ENCODE measurements at regions not wholly inside any gene's neighbourhood (a gene's known extent, or its start where the extent isn't known, plus 50 kb on each side); places are given as distances from the start of the nearest gene placed in this dataset.

DNA sequence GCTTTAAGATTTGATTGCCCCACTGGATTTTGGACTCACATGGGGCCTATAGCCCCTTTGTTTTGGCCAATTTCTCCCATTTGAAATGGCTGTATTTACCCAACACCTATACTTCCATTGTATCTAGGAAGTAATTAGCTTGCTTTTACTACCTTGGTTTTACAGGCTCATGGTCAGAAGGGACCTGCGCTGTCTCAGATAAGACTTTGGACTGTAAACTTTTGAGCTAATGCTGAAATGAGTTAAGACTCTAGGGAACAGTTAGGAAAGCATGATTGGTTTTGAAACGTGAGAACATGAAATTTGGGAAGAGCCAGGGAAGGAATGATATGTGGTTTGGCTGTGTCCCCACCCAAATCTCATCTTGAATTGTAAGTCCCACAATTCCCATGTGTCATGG is 419.0 kb upstream of the TMPO start:
- no peak overlapping the region for H3K4me3 ChIP-seq

DNA sequence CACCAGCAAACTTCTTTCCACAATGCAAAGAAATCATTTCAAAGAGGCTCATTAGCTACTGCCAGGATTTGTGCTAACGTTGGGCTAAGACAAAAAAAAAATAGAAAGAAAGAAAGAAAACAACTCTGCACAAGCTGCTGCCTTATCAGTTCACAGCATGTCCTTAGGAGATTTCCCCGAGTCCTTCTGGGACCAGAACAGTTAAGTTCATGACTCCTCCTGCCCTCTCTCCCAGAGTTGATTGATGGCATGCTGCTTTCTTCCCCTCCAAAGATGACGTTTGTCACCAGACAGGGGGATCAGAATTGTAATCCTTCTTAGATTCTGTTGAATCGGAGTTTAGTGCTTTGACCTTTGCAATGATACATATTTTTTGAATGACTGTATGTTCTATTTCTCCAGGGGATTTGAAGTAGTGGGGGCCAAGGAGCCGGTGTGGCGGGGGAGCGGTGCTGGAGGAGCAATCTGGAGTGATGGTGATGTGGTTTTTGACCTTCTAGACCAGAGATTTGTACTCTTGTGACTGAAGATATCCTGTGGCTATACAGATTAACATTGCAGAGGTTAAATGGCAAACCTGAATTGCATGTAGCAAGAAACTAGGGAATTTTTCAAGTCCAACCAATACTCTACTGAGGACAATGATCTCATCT is 409.2 kb upstream of the TMPO start:
- Histone ChIP-seq H3K27ac (no peak overlapping the region), H3K4me3 (no peak overlapping the region)

More for the DNA sequence above, 419.0 kb upstream of the TMPO start:
- H3K27ac ChIP-seq = no peak overlapping the region

DNA sequence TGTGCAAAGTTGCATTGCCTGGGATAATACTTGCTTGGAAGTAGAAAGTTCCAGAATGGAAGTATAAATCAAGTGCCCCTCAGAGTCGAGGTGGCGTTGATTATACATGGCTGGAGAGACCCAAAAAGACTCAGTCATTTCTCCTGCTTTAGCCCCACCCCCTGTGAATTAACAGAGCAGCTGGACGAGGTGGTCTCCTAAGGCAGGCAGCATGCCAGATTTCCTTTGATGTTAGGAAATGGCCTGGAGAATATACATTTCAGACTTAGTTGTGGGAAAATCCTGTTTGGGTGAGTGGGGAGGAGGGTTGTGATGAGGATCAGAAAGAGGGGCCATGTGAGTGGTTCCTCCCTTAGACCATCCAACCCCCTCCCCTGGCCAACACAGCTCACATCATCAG is 406.1 kb upstream of the TMPO start:
- no peak overlapping the region for H3K27ac ChIP-seq
- no peak overlapping the region for H3K4me3 ChIP-seq

DNA sequence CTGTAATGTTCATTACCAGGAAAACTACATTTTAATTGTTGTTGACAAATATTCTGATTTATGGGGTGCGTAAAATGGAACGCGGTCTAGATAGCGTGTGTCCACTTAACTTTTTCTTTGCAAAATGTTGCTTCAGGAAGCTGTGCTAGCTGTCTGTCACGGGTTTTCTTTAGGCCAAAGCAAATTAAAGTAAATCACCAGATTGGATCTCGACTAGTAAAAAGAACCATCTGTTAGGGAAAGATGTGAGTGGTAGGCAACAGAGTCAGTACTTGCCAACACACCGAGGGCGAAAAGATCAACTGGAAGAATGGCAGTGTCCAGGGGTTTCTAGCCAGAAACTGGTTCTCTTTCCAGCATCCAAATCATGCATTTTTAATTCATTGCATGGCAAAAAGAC is 404.9 kb upstream of the TMPO start:
- no peak overlapping the region for H3K4me3 ChIP-seq
- H3K27ac ChIP-seq = no peak overlapping the region

DNA sequence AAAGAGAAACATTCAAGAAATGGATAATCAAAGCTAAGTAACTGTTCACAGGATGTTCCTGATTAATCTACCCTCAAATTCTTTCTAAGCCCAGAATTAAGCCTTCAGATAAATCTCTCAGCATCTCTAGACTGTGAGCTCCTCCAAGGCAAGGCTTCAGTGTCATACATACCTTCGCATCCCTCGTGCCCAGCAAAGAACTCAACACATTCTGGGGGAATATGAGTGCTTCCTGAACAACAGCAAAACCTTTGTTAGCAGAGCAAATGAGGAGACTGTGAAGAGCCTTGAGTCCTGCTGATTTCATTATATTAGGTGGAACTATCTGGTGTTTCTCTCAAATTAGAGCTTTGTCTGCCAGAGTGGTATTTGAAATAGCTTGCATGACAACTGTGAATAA is 401.8 kb upstream of the TMPO start:
- Histone ChIP-seq H3K4me3 (no peak overlapping the region), H3K27ac (no peak overlapping the region)

DNA sequence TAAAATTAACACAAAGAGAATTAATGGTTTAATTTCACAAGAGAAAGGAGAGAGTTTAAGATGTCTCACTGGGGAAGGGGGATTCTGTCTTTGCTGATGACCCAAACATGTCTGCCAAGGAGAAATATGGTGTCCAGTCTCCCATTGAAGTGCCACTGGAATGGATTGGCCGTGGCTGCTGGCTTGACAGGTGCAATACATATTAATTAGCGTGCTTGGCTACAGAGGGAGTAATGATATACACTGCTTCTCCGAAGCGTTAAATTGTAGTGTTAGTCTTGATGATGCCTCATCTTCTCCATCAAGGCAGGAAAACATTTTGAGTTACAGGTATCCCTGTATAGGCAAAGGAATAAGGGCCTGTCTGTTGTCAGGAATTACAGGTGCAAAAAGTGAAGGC is 393.4 kb upstream of the TMPO start:
- Histone ChIP-seq H3K27ac (no peak overlapping the region), H3K4me3 (no peak overlapping the region)

DNA sequence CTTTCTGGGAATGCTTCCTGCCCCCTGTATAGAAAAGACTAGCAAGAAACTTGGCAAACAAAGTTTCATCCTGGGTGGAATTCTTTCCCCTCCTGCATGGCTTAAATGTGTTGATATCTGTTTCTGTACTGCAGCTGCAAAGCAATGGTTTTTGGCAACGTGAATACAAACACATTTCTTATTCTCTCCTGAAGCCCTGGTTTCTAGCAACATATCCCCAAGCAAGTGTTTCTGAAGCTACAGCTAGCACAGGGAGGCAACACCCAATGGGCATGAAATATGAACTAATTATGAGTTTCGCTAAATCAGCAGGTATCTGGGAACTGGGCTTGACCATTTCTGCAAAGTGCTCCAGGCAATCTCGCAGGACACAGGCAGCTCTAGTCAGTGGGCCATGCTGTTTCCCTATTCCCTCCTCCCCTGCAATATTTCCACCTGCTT is 392.3 kb upstream of the TMPO start:
- H3K27ac ChIP-seq = peak overlapping the region in 1 of 21 experiments; percentile 17
- H3K4me3 ChIP-seq = no peak overlapping the region

DNA sequence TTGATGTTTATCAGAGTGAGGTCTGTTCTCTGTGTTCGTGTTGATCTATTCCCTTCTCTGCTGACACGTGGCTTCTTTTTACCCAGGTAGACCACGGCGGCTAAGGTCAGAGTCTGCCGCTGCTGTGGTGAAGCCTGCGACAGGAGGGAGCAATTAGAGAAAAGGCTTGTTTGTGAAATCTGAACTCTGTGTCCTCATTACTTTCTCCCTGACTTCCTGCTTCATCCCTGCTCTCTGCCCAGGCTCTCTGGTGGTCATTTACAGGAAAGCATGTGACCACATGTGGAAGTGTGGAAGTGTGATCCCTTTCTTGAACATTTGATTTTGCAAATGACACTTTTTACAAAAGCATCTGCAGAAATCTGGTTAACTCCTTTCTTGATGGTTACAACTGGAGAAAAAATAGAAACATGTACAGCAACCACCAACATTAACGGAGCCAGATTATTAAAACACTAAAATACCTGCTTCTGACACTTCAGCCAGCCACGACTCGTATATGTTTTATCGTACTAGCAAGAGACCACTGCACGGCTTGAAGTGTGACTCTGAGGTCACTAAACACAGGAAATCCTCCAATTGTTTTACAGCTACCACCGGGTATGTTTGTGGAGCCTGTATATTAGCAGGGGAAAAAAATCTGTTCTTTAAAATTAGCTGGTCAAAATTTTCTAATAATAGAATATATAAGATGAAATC is 388.6 kb upstream of the TMPO start:
- H3K4me3 ChIP-seq = no peak overlapping the region

DNA sequence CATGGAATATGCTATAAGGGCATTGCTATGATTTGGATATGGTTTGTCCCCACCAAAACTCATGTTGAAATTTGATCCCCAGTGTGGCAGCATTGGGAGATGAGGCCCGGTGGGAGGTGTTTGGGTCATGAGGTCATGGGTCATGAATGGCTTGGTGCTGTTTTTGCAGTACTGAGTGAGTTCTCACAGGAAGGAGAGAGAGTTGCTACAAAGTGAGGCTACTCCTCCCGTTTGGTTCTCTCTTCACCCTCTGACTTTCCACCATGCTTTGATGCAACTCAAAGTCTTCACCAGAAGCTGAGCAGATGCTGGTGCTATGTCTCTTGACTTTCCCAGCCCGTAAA is 388.1 kb upstream of the TMPO start:
- Histone ChIP-seq H3K4me3 (no peak overlapping the region), H3K27ac (no peak overlapping the region)

More for the DNA sequence above, 388.6 kb upstream of the TMPO start:
- no peak overlapping the region for H3K27ac ChIP-seq

DNA sequence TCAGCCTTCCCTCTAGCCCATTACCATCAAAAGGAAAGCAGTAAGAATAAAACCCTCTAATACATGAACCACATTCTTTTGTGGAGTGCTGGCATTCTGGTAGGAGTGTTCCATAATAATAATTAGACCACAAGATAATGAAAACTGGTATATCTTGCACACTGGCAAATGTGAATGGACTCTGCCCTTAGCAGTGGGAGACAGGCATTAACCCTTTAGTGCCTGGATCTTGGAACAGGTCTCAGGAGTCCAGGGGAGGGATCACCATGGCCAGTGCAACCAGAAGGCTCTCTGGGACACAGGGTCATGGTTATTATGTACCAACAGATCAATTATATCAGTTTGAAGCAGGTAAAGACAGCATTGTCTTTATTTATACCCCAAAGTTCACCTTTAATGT is 387.5 kb upstream of the TMPO start:
- H3K27ac ChIP-seq = no peak overlapping the region
- H3K4me3 ChIP-seq = no peak overlapping the region

DNA sequence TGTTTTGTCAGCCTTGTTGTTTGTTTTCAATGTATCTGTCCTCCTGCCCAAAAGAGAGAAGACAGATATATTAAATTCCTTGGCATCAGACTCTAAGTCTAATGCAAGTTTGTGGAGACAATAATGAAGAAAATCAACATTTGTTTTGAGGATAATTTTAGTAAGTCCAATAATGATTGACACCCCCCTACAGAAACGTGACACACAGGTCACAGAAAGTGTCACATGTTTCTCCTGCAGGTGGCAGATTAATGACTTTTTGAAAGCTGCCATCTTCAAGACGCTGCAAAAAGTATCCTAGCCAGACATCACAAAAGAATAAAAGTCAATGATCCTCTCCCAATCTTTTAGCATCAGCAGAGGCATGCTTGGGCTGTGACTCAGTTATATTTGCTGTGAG is 378.8 kb upstream of the TMPO start:
- H3K4me3 ChIP-seq = no peak overlapping the region
- no peak overlapping the region for H3K27ac ChIP-seq

DNA sequence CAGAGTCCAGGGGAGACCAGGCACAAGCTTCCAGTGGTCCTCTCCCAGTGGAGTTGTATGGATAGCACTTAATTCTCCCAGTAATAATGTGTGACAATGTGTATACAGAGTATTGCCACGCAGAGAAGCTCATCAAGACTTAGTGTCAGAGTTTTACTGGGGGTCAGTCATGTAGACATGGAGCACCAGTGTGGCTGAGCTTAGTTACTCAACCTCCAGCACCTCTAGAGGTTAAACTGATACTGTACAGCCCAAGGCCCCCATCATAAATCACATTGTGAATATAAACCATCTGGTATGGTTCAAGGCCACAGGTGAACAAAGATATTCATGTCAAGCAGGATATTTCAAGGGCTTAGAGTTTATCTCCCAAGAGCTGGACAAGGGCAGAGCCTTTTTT is 378.1 kb upstream of the TMPO start:
- Histone ChIP-seq H3K27ac (no peak overlapping the region), H3K4me3 (no peak overlapping the region)

DNA sequence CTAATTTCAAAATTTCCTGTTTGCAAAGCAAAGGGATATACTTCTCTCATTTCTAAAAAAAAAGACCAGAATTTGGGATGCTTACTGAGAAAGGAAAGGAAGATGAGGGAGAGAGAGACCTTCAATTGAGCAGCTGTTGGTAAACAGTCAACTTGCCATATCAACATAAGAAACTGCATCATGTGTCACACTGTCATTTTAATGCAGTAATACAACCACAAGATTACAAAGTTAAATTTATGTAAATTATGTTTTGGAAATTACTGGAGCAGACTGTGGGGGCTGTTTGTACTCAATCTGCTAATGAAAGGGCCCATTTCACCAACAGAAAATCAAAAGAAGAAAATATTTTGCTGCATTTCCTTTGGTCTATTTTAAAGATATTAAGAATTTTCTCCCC is 370.4 kb upstream of the TMPO start:
- Histone ChIP-seq H3K4me3 (no peak overlapping the region), H3K27ac (no peak overlapping the region)

DNA sequence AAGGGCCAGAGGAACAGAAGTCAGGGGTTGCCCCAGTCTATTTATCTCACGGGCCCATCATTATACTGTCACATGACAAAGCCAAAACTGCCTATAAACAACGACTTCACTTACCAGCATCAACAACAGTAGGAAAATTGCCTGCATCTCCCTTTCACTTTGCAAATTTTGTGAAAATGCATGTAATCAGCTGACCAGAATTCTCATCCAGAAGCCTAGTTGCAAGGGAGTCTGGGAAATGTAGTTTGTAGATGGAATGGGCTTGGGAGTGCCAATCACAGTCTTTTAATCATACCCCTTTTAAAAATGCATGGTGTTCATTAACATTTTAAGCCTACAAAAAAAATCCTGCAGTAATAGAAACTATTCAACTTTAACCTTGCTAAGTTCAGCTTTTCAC is 369.3 kb upstream of the TMPO start:
- Histone ChIP-seq H3K27ac (no peak overlapping the region), H3K4me3 (no peak overlapping the region)

DNA sequence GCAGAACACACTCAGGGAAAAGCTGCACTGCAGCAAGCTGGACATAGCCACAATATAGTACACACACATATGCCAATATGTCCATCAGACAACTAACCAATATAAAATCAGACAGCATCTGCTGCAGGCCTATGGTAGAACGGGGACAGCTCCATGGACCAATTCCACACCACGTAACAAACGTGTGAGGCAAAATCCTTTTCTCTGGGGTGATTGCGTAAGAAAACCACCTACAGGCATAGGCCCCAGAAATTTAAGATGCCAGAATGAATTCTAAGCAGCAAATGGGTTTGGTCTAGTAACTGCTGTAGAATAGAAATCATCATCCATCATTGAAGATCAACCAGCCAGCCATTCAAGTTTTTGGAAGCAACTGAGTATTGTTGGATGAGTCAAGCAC is 368.9 kb upstream of the TMPO start:
- Histone ChIP-seq H3K27ac (no peak overlapping the region), H3K4me3 (no peak overlapping the region)

DNA sequence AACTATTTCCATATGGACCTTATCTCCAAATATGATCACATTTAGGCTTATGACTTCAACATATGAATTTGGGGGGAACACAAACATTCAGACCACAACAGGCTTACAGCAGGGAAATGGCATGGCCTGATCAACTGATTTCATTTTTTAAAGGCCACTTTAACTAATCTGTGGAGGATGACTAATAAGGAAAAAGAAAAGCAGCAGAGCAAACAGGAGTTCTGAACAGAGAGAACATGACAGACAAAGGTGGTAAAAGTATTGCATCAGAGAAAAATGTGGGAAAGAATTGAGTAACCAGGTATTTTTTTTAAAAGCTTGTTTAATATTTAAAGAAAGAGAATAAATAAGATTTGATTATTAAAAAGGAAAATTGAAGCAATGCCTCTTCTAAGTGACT is 366.1 kb upstream of the TMPO start:
- Histone ChIP-seq H3K27ac (no peak overlapping the region), H3K4me3 (no peak overlapping the region)

DNA sequence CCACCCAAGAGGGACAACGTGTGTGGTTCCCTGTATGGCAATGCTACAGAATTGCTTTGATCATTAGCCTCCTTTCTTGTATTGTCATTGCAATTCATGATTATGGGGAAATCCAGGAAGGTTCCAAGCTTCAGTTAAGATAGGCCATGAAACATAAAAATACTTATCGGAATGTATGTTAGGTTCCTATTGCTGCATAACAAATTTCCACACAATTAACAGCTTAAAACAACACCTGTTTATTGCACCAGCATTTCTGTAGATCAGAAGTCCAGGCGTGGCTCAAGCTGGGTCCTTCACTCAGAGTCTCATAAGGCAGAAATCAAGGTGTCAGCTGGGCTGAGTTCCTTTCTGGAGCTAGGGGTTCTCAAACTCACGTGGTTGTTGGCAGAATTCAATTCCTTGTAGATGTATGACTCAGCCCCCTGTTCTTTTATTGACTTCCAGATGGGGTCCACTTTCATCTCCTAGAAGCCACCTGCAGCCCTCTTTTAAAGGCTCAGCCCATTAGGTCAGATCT is 365.6 kb upstream of the TMPO start:
- no peak overlapping the region for H3K4me3 ChIP-seq
- H3K27ac ChIP-seq = no peak overlapping the region

DNA sequence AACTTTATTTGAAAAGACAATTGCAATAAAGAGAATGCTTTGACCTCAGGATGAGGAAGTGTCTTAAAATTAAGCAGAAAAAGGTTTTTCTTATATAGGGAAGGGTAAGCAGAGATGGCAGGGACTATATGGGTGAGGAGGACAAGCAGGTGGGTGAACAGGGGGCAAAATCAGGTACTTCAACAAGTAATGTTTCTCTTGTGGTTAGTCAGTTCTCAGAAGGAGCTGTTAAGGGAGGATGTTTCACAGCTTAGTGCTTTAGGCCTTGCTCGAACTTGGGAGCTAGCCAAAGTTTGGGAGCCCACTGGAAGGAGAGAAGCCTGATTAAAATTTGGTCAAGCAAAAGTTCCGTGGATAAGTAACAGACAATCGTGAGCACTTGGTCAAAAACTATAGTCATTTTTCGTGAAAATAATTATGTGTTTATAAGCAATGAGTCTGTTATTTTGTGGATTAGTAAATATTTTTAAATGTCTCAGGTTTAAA is 364.2 kb upstream of the TMPO start:
- no peak overlapping the region for H3K4me3 ChIP-seq

DNA sequence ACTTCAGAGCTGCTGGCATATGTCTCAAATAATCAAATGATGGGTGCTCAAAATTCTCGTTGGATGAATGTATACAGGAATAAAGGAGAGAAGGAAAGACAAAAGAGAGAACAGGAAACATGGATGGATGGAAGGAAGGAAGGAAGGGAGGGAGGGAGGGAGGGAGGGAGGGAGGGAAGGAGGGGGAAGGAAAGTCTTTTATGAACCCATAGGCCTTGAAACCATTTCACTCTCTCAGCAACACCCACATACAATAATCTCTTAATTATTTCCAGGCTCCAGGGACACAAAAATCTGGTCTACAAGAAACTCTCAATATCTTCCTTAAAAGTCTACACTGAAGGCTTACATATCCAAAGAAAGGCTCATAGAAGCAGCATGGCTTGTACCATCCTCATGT is 363.4 kb upstream of the TMPO start:
- Histone ChIP-seq H3K4me3 (no peak overlapping the region), H3K27ac (no peak overlapping the region)

More for the DNA sequence above, 364.2 kb upstream of the TMPO start:
- H3K27ac ChIP-seq = no peak overlapping the region

DNA sequence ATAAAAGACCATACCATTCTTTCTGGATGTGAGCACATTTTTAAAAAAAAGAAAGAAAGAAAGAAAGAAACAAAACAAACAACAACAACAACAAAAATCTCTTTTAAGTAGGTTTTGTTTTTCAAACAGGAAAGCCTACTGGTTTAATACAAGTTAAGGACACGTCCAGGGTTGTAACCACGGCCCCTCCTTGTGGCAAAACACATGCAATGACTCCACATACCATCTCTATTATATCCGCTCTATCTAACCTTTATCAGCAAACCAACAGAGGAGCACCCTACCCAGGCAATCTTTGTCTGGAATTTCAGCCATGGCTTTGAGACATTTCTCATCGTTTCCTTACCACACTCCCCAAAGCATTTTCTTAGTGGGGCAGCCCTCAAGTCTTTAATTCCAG is 360.5 kb upstream of the TMPO start:
- H3K27ac ChIP-seq = no peak overlapping the region
- H3K4me3 ChIP-seq = no peak overlapping the region

DNA sequence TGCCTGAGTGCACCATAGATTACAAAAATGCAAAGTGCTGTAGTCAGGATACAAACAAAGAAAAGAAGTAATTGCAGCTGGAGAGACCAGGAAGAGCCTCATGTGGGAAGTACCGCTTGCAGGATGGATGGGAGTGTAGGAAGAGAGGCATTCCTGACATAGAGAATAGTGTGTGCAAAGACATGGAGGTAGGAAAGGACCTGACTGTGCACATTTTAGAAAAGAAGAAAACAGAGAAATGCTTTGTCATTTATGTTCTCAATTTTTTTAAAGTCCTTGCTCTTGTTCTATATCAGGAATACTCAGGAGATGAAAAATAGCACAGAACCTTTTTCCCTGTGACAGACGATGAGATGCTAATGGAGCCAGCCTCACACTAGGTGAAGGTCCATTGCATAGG is 358.7 kb upstream of the TMPO start:
- Histone ChIP-seq H3K27ac (no peak overlapping the region), H3K4me3 (no peak overlapping the region)

Data from skin epidermis (tissue), 12 donors.